ENCODE measurements at regions not wholly inside any gene's neighbourhood (a gene's known extent, or its start where the extent isn't known, plus 50 kb on each side); places are given as distances from the start of the nearest gene placed in this dataset.

DNA sequence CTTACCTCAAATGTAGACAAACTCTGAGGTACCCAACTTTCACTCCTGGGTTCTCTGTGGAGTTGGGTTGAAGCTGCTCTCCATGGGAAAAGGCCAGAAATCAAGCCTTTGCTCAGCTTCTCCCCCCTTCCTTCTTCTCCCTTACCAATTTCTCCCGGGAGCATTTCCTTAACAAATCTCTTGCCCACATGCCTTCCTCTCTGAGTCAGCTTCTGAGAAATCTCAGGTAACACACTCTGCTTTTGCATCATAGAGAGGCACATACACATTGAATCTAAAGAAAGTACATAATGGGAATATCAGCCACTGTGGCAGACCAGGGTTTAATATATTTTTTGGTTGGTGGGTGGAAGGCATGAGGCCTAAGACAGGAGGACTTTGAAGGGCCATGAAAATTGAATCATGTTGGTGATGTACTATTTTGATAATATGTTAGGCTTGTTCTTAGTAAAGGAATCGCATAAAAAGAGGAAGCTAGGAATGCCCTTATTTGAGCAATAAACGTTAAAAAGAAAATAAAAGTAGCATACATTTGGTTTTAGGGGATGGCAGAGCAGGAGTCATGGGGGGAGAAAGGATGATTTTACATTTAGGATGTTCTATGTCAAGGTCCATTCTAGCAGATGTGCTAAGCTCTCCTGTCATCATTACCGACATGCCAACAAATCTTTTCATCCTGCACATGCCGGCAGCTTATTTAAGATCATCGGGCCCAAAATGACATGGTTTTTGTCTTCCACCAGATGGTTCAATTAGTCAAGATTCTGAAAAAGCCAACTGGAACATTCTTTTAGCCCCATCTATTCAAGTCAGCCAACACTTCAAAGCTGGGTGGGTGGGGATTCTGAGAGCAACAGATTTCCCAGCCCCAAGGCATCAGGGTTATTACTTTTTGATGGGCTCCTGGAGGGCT is 199.5 kb upstream of the CLINT1 start:
- intact Hi-C loops (cut with DNase I) = no loop called here
- 79 to 83% (median 82%) methylated on average over 6 of the region's 6 CpGs for WGBS, 4 donors
- H3K36me3 ChIP-seq (replicated peaks in 1 of 2) = no peaks in the 10 kb centered on the region
- no peak for DNase-seq
- TF ChIP-seq, protein P1, sequence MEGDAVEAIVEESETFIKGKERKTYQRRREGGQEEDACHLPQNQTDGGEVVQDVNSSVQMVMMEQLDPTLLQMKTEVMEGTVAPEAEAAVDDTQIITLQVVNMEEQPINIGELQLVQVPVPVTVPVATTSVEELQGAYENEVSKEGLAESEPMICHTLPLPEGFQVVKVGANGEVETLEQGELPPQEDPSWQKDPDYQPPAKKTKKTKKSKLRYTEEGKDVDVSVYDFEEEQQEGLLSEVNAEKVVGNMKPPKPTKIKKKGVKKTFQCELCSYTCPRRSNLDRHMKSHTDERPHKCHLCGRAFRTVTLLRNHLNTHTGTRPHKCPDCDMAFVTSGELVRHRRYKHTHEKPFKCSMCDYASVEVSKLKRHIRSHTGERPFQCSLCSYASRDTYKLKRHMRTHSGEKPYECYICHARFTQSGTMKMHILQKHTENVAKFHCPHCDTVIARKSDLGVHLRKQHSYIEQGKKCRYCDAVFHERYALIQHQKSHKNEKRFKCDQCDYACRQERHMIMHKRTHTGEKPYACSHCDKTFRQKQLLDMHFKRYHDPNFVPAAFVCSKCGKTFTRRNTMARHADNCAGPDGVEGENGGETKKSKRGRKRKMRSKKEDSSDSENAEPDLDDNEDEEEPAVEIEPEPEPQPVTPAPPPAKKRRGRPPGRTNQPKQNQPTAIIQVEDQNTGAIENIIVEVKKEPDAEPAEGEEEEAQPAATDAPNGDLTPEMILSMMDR (IDR thresholded peaks at IDR 0.05) = no peak
- TF ChIP-seq POLR2A (IDR thresholded peaks at IDR 0.05) = no peak
- H3K27ac ChIP-seq = no peak overlapping the region
- peaks cover 8 to 15% of the 10 kb centered on the region in 2 donors for H3K4me1 ChIP-seq (replicated peaks in 1 of 2)
- H3K9me3 ChIP-seq (replicated peaks in 1 of 3) = no peaks in the 10 kb centered on the region
- no peak overlapping the region for H3K4me3 ChIP-seq
- H3K27me3 ChIP-seq = no peaks in the 10 kb centered on the region

DNA sequence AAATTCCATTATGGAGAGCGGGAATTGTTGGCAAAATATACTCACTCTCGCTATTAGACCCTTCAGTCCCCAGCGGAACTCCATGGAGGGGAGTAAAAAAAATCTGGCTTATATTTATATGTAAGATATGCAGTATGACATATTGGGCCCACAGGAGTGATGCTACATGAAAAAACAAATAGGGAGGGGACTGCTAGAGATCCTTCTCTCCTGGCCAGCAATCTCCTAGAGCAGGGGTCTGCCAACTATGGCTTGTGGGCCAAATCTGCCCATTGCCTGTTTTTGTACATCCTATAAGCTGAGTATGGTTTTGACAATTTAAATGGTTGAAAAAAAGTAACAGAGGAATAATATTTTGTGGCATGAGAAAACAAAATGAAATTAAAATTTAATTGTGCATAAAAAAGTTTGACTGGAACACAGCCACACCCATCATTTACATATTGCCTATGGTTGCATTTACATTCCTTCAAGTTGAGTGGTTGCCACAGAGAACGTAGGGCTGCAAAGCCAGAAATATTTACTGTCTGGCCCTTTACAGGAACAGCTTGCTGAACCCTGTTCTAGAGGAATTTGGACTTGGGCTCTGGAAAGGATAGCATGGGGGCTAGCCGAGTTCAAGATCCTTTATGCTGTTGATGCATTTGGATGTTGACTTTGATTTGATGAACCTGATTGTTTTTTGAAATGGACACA is 197.3 kb upstream of the CLINT1 start:
- Histone ChIP-seq H3K4me1 (replicated peaks in 1 of 2) (peaks cover 8 to 15% of the 10 kb centered on the region in 2 donors), H3K4me3 (no peak overlapping the region), H3K27ac (no peak overlapping the region), H3K36me3 (replicated peaks in 1 of 2) (no peaks in the 10 kb centered on the region), H3K9me3 (replicated peaks in 1 of 3) (no peaks in the 10 kb centered on the region), H3K27me3 (no peaks in the 10 kb centered on the region)
- intact Hi-C loops (cut with DNase I) = no loop called here
- no peak for TF ChIP-seq POLR2A (IDR thresholded peaks at IDR 0.05)
- TF ChIP-seq, protein P1 (IDR thresholded peaks at IDR 0.05) = no peak
- no peak for DNase-seq
- WGBS, 4 donors = 87 to 94% (median 90%) methylated on average over 5 of the region's 5 CpGs

DNA sequence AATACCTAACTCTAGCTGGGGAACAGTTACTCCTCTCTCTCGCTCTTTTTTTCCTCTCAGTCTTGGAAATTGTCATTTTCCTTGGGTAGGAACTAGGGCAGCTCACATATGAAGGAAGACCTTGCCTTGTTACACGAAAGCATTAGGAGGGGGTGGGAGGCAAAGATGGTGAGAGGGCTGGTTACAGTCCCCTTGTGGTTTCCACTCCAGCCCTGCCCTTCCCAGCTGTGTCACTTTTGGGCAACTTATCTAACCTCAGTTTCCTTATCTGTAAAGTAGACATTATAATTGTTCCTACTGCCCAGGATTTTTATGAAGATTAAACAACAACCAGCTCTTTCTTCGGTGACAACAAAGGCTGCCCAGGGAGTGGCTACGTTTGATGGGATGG is 196.2 kb upstream of the CLINT1 start:
- Histone ChIP-seq H3K4me1 (replicated peaks in 1 of 2) (peaks cover 8 to 15% of the 10 kb centered on the region in 2 donors), H3K9me3 (replicated peaks in 1 of 3) (no peaks in the 10 kb centered on the region), H3K27me3 (no peaks in the 10 kb centered on the region), H3K4me3 (no peak overlapping the region), H3K36me3 (replicated peaks in 1 of 2) (no peaks in the 10 kb centered on the region), H3K27ac (peak overlapping the region in 1 of 5 donors; percentile 25)
- TF ChIP-seq, protein P1 (IDR thresholded peaks at IDR 0.05) = no peak
- no peak for TF ChIP-seq POLR2A (IDR thresholded peaks at IDR 0.05)
- intact Hi-C loops (cut with DNase I) = no loop called here
- 22 to 34% (median 27%) methylated on average over 4 of the region's 4 CpGs for WGBS, 4 donors
- DNase-seq = no peak

All from adrenal gland (tissue), 9 donors.